PC-3 (cell line): ENCODE measurements at regions not wholly inside any gene's neighbourhood (a gene's known extent, or its start where the extent isn't known, plus 50 kb on each side); places are given as distances from the start of the nearest gene placed in this dataset.

Source experiments
- ATAC-seq: fragments of 200-7000 bp; cut with Tn5 transposase; 2 replicates; pipeline ENCODE4 v1.9.1; 2020; ENCODE audit warnings: mild to moderate bottlenecking, moderate library complexity
- BruUV-seq: library from RNA; stranded (reverse); fragments of 400-500 nt; replicated peaks from 2 replicates; lab custom pipeline; 2021; lab: Mats Ljungman, UMichigan
- CTCF ChIA-PET: fragments of 300-600 bp; sonication (Branson Sonifier 250); formaldehyde crosslinking; loops from one replicate; lab custom pipeline; 2022; ENCODE audit warnings: antibody characterized with exemption; lab: Charles Lee
- POLR2A ChIA-PET: fragments of 300-600 bp; sonication (Branson Sonifier 250); formaldehyde crosslinking; loops from one replicate; lab custom pipeline; 2022; ENCODE audit warnings: antibody characterized with exemption; ENCODE audit not compliant: unreplicated experiment; lab: Charles Lee
- DNase-seq: peaks from one replicate; pipeline ENCODE4 v3.0.0-alpha.2; 2015
- H2AFZ ChIP-seq: fragments of 300-600 bp; sonication (generic); 2 replicates; pipeline ENCODE4 v1.6.0; 2016; ENCODE audit warnings: antibody characterized with exemption, low read length
- H3F3A ChIP-seq: fragments of 300-600 bp; sonication (generic); one replicate; pipeline ENCODE4 v1.6.0; 2017; ENCODE audit warnings: antibody characterized with exemption, low read length, control low read depth, mild to moderate bottlenecking; ENCODE audit not compliant: unreplicated experiment
- H3K27ac ChIP-seq: fragments of 300-600 bp; sonication (generic); 2 replicates; pipeline ENCODE4 v1.5.1; 2016; ENCODE audit warnings: mild to moderate bottlenecking, low read length
- H3K27me3 ChIP-seq: fragments of 300-600 bp; sonication (generic); 2 replicates; pipeline ENCODE4 v1.6.1; 2016; ENCODE audit warnings: low read length, mixed read lengths
- H3K36me3 ChIP-seq: fragments of 300-600 bp; sonication (generic); 2 replicates; pipeline ENCODE4 v1.6.1; 2016; ENCODE audit warnings: low read depth, mixed run types, low read length, mixed read lengths
- H3K4me1 ChIP-seq: fragments of 300-600 bp; sonication (generic); 2 replicates; pipeline ENCODE4 v1.5.1; 2016; ENCODE audit warnings: low read length; ENCODE audit not compliant: insufficient read depth
- H3K4me2 ChIP-seq: fragments of 300-600 bp; sonication (generic); 2 replicates; pipeline ENCODE4 v1.6.0; 2016; ENCODE audit warnings: low read length
- H3K4me3 ChIP-seq: fragments of 300-600 bp; sonication (generic); 2 replicates; pipeline ENCODE4 v1.5.1; 2016; ENCODE audit warnings: mild to moderate bottlenecking, low read length, mixed read lengths
- H3K79me2 ChIP-seq: fragments of 300-600 bp; sonication (generic); 2 replicates; pipeline ENCODE4 v1.6.1; 2017; ENCODE audit warnings: low read length, mixed read lengths
- H3K9ac ChIP-seq: fragments of 300-600 bp; sonication (generic); 2 replicates; pipeline ENCODE4 v1.6.0; 2016; ENCODE audit warnings: mild to moderate bottlenecking, low read length
- H3K9me2 ChIP-seq: fragments of 300-600 bp; sonication (generic); replicated peaks from 2 replicates; pipeline ENCODE4 v1.6.1; 2016; ENCODE audit warnings: mixed run types, low read length, mixed read lengths
- H3K9me3 ChIP-seq: fragments of 300-600 bp; sonication (generic); 2 replicates; pipeline ENCODE4 v1.6.1; 2016; ENCODE audit warnings: low read length, mixed read lengths
- H4K20me1 ChIP-seq: fragments of 300-600 bp; sonication (generic); 2 replicates; pipeline ENCODE4 v1.6.1; 2016; ENCODE audit warnings: low read length, mixed read lengths
- EZH2 ChIP-seq: fragments of 300-600 bp; sonication (generic); IDR thresholded peaks from one replicate; pipeline ENCODE4 v1.6.1; 2017; ENCODE audit warnings: antibody characterized with exemption, mild to moderate bottlenecking, low read length; ENCODE audit not compliant: unreplicated experiment
- EZH2phosphoT487 ChIP-seq: fragments of 300-600 bp; sonication (generic); IDR thresholded peaks from 2 replicates; pipeline ENCODE4 v1.6.1; 2018; ENCODE audit warnings: mild to moderate bottlenecking, antibody characterized with exemption, low read length, borderline replicate concordance
- intact Hi-C: fragments of 100-400 bp; cut with micrococcal nuclease; formaldehyde crosslinking; loops from 2 replicates; pipeline ENCODE4 v1.9.0; 2023
- TF ChIP-seq, protein P1 (sequence below): fragments of 300-600 bp; sonication (generic); conservative IDR thresholded peaks from 2 replicates; pipeline ENCODE4 v1.5.1; 2017; ENCODE audit warnings: antibody characterized with exemption, low read depth, mild to moderate bottlenecking, low read length

DNA sequence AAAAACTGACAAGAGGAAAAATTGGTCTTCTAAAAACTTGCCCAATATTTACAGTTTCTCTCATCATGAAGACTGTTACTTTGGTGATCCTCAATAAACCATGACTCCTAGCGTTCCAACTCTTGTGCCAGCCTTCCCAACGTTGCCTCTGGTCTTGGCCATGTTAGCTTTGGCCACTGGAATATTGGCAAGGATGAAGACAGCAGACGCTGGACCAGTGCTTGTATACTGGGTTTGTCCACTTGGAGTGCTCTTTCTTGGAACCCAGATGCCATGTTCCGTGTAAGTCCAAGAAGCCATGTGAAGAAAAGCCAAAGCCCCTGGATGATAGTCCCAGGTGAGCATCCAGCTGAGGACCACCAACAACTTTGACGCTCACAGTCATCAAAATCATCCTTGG lies 379.6 kb downstream of the NUAK1 start:
- ATAC-seq (no peak), DNase-seq (no peak)
- no peaks in the 10 kb centered on the region for H3F3A ChIP-seq
- intact Hi-C loops, result no loop called here
- CTCF ChIA-PET, result no interaction called here
- H3K9ac ChIP-seq, result no peak overlapping the region
- H2AFZ ChIP-seq, result no peak overlapping the region
- BruUV-seq, result no TSS peak
- no peak overlapping the region for H3K27ac ChIP-seq
- peaks cover 22% of the 10 kb centered on the region for H3K27me3 ChIP-seq
- H3K4me3 ChIP-seq, result no peak overlapping the region
- no peaks in the 10 kb centered on the region for H3K9me3 ChIP-seq
- no peaks in the 10 kb centered on the region for H3K79me2 ChIP-seq
- H4K20me1 ChIP-seq, result no peaks in the 10 kb centered on the region
- H3K9me2 ChIP-seq, result no peaks in the 10 kb centered on the region
- no peak overlapping the region for H3K4me2 ChIP-seq
- POLR2A ChIA-PET, result no interaction called here
- no peaks in the 10 kb centered on the region for H3K4me1 ChIP-seq
- no peak for TF ChIP-seq EZH2
- TF ChIP-seq, protein P1, sequence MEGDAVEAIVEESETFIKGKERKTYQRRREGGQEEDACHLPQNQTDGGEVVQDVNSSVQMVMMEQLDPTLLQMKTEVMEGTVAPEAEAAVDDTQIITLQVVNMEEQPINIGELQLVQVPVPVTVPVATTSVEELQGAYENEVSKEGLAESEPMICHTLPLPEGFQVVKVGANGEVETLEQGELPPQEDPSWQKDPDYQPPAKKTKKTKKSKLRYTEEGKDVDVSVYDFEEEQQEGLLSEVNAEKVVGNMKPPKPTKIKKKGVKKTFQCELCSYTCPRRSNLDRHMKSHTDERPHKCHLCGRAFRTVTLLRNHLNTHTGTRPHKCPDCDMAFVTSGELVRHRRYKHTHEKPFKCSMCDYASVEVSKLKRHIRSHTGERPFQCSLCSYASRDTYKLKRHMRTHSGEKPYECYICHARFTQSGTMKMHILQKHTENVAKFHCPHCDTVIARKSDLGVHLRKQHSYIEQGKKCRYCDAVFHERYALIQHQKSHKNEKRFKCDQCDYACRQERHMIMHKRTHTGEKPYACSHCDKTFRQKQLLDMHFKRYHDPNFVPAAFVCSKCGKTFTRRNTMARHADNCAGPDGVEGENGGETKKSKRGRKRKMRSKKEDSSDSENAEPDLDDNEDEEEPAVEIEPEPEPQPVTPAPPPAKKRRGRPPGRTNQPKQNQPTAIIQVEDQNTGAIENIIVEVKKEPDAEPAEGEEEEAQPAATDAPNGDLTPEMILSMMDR, result peak; percentile 32; the same call in 1 of the 2 replicates
- no peak for TF ChIP-seq EZH2phosphoT487
- no peaks in the 10 kb centered on the region for H3K36me3 ChIP-seq

DNA sequence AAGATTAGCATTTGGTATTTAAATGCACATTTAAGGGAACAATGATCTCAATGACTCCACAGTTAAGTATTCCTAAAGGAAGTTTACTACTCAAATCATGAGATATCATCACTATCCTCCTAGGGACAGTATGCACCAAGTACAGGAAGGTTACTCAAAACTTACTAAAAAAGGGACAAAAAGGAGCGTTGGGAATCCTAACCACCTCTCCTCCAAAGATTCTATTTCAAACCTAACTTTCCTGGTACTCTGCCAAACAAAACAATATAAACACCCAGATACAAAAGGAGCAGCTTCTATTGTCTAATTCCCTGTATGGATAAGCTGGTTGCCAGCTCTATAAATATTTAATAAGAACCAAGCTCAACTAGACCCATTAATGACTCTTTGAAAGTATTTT lies 377.7 kb downstream of the NUAK1 start:
- H3K79me2 ChIP-seq, result no peaks in the 10 kb centered on the region
- CTCF ChIA-PET, result interaction anchor here (0.6 kb wide), 1 partner anchor 91 kb away, joined by 3 read pairs; no protein-coding TSS in a partner anchor
- no peak overlapping the region for H2AFZ ChIP-seq
- peaks cover 31% of the 10 kb centered on the region for H3K27me3 ChIP-seq
- no peak overlapping the region for H3K9ac ChIP-seq
- no peaks in the 10 kb centered on the region for H3K4me1 ChIP-seq
- POLR2A ChIA-PET, result no interaction called here
- no peaks in the 10 kb centered on the region for H4K20me1 ChIP-seq
- H3F3A ChIP-seq, result no peaks in the 10 kb centered on the region
- TF ChIP-seq EZH2 (no peak), EZH2phosphoT487 (no peak)
- TF ChIP-seq, protein P1, result no peak
- H3K27ac ChIP-seq, result no peak overlapping the region
- H3K9me2 ChIP-seq, result no peaks in the 10 kb centered on the region
- BruUV-seq, result no TSS peak
- no peaks in the 10 kb centered on the region for H3K9me3 ChIP-seq
- no peak overlapping the region for H3K4me3 ChIP-seq
- no peak overlapping the region for H3K4me2 ChIP-seq
- DNase-seq (peak; percentile 41), ATAC-seq (peak; percentile 33; the same call in 1 of the 2 replicates)
- intact Hi-C loops, result no loop called here
- H3K36me3 ChIP-seq, result no peaks in the 10 kb centered on the region

DNA sequence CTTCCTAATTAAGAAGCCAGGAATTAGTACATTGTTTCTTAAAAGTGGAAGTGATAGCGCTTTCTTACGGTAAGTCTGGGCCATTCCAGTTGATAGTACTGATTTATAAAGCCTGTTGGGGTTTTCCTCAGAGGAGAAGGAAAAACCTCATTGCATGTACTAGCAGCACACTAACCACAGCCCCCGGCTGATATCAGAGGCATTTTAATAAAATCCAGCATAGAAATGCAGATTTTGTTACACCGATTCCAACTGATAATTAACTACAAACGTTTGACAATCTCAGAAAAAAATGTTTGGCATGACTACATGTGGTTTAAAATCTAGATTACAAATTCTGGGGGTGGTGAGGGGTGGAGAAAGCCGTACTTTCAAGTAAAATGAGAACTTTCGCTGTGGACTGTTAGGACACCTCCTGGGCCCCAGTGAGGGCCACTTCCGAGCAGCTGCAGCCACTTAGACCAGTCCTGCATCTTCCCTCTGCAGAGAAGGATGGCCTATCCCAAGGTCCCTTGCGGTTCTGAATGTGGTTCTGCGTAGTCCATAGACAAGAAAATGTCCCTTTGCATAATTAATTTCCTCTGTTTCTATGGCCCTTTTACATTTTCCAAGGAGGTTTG lies 374.4 kb downstream of the NUAK1 start:
- POLR2A ChIA-PET, result no interaction called here

More for the DNA sequence above, 374.4 kb downstream of the NUAK1 start:
- Histone ChIP-seq H4K20me1 (no peaks in the 10 kb centered on the region), H3K9me3 (no peaks in the 10 kb centered on the region), H3K27ac (no peak overlapping the region), H3K4me3 (no peak overlapping the region), H3K36me3 (no peaks in the 10 kb centered on the region), H3K79me2 (no peaks in the 10 kb centered on the region), H2AFZ (no peak overlapping the region; the same call in 1 of the 2 replicates), H3K9ac (no peak overlapping the region), H3K4me1 (no peaks in the 10 kb centered on the region), H3F3A (no peaks in the 10 kb centered on the region), H3K9me2 (no peaks in the 10 kb centered on the region), H3K4me2 (no peak overlapping the region), H3K27me3 (peaks cover 28% of the 10 kb centered on the region)
- no TSS peak for BruUV-seq
- no peak for TF ChIP-seq EZH2phosphoT487
- TF ChIP-seq EZH2, result no peak
- TF ChIP-seq, protein P1, result no peak
- intact Hi-C loops, result no loop called here
- ATAC-seq (no peak), DNase-seq (no peak)
- CTCF ChIA-PET, result no interaction called here
